HepG2 (cell line): ENCODE measurements at regions not wholly inside any gene's neighbourhood (a gene's known extent, or its start where the extent isn't known, plus 50 kb on each side); places are given as distances from the start of the nearest gene placed in this dataset.

ENCODE experiments used
- ATAC-seq: fragments of 200-7000 bp; cut with Tn5 transposase; 3 replicates; pipeline ENCODE4 v1.9.1; 2020; ENCODE audit warnings: mild to moderate bottlenecking, moderate library complexity
- BruUV-seq: library from RNA; stranded (reverse); fragments of 400-500 nt; replicated peaks from 2 replicates; lab custom pipeline; 2021; lab: Mats Ljungman, UMichigan
- CTCF ChIA-PET: fragments of 300-600 bp; formaldehyde crosslinking; extraction: SDS; loops from one replicate; lab custom pipeline; 2021; ENCODE audit warnings: low total read pairs, inconsistent platforms, low intra/inter-chr PET ratio; lab: Yijun Ruan, JAX
- POLR2A ChIA-PET: fragments of 350-600 bp; sonication (Branson Sonifier 250); formaldehyde crosslinking; loops from one replicate; lab custom pipeline; 2020; ENCODE audit warnings: antibody characterized with exemption, inconsistent platforms; lab: Yijun Ruan, JAX
- DNase-seq: peaks from one replicate; pipeline ENCODE4 v3.0.0-alpha.2; 2015; ENCODE audit warnings: low spot score
- FAIRE-seq: peaks from 3 replicates; lab custom pipeline; 2011; peaks lifted over from hg19 to GRCh38; lab: Jason Lieb, UNC
- H2AFZ ChIP-seq: one replicate; pipeline ENCODE4 v1.6.1; 2011; ENCODE audit warnings: low read length, inconsistent platforms
- H3K27ac ChIP-seq: fragments of 300-600 bp; 3 replicates; pipeline ENCODE4 v1.8.0; 2011; ENCODE audit warnings: mixed run types, mild to moderate bottlenecking, mixed read lengths, low read length, inconsistent platforms; ENCODE audit not compliant: insufficient read depth; ENCODE audit errors: extremely low read length
- H3K27me3 ChIP-seq, 2 experiments: fragments of 200-600 bp in 1 of 2; 2 replicates in 1 of 2; 3 replicates in 1 of 2; pipeline versions ENCODE4 v1.6.0 to v1.8.0; 2011; ENCODE audit warnings: low read length in 2 of 2, mild to moderate bottlenecking in 2 of 2, moderate library complexity in 2 of 2, inconsistent platforms in 1 of 2; ENCODE audit not compliant: insufficient read depth in 2 of 2, control insufficient read depth in 1 of 2
- H3K36me3 ChIP-seq, 2 experiments: fragments of 200-600 bp in 1 of 2; replicated peaks in 1 of 2; 2 replicates in 1 of 2; 3 replicates in 1 of 2; pipeline versions ENCODE4 v1.5.1 to v1.8.0; 2011; ENCODE audit warnings: low read length in 2 of 2, inconsistent platforms in 1 of 2; ENCODE audit not compliant: insufficient read depth in 2 of 2, control insufficient read depth in 1 of 2
- H3K4me1 ChIP-seq: 2 replicates; pipeline ENCODE4 v1.5.1; 2012; ENCODE audit warnings: low read length, inconsistent platforms; ENCODE audit not compliant: insufficient read depth
- H3K4me2 ChIP-seq: 2 replicates; pipeline ENCODE4 v1.6.0; 2011; ENCODE audit warnings: low read depth, low read length, inconsistent platforms
- H3K4me3 ChIP-seq, 3 experiments: fragments of 200-600 bp in 1 of 3; sonication (generic), shearing (Covaris generic) in 1 of 3; replicated peaks in 1 of 3; 2 replicates each; pipeline ENCODE4 v1.5.1; 2011 to 2016; ENCODE audit warnings: low read length in 3 of 3, inconsistent platforms in 2 of 3, low read depth in 2 of 3, mild to moderate bottlenecking in 2 of 3, control low read depth in 1 of 3, mixed read lengths in 1 of 3; ENCODE audit not compliant: insufficient read depth in 1 of 3
- H3K79me2 ChIP-seq: one replicate; pipeline ENCODE4 v1.6.1; 2011; ENCODE audit warnings: low read length, inconsistent platforms; ENCODE audit not compliant: insufficient read depth
- H3K9ac ChIP-seq: 2 replicates; pipeline ENCODE4 v1.6.0; 2011; ENCODE audit warnings: mild to moderate bottlenecking, low read depth, low read length, inconsistent platforms; ENCODE audit not compliant: insufficient read depth
- H3K9me3 ChIP-seq: 2 replicates; pipeline ENCODE4 v1.5.1; 2012; ENCODE audit warnings: mild to moderate bottlenecking, low read length
- H4K20me1 ChIP-seq: 2 replicates; pipeline ENCODE4 v1.6.0; 2011; ENCODE audit warnings: inconsistent platforms, mild to moderate bottlenecking, low read length, moderate library complexity; ENCODE audit not compliant: insufficient read depth
- NFKBIZ ChIP-seq: IDR thresholded peaks from 2 replicates; pipeline ENCODE4 v1.6.1; 2018; ENCODE audit warnings: missing genetic modification reagents, missing compliant biosample characterization
- PBX3 ChIP-seq: sonication (generic); formaldehyde crosslinking; IDR thresholded peaks from 2 replicates; pipeline ENCODE4 v1.8.1; 2023; ENCODE audit warnings: missing genetic modification reagents, inconsistent platforms, borderline replicate concordance
- PHB2 ChIP-seq: fragments of 450-650 bp; IDR thresholded peaks from 2 replicates; pipeline ENCODE4 v1.6.1; 2018; ENCODE audit not compliant: partially characterized antibody
- PLSCR1 ChIP-seq: sonication (generic); formaldehyde crosslinking; IDR thresholded peaks from 2 replicates; pipeline ENCODE4 v1.5.0; 2020; ENCODE audit warnings: missing genetic modification reagents, mild to moderate bottlenecking, borderline replicate concordance
- RBAK ChIP-seq: sonication (generic); formaldehyde crosslinking; IDR thresholded peaks from 2 replicates; pipeline ENCODE4 v1.5.1; 2020; ENCODE audit warnings: mild to moderate bottlenecking, missing genetic modification reagents
- SIN3A ChIP-seq: IDR thresholded peaks from 2 replicates; pipeline ENCODE4 v1.6.1; 2011; ENCODE audit warnings: low read depth, mild to moderate bottlenecking, control low read depth, low read length, borderline replicate concordance
- SNRNP70 ChIP-seq: fragments of 200-400 bp; formaldehyde crosslinking; IDR thresholded peaks from 2 replicates; pipeline ENCODE4 v1.6.1; 2017; ENCODE audit warnings: mild to moderate bottlenecking, low read depth, low read length, moderate library complexity
- SP2 ChIP-seq: sonication (generic); formaldehyde crosslinking; IDR thresholded peaks from 2 replicates; pipeline ENCODE4 v1.5.1; 2020; ENCODE audit warnings: mild to moderate bottlenecking, missing genetic modification reagents
- ZNF501 ChIP-seq: sonication (generic); formaldehyde crosslinking; IDR thresholded peaks from 2 replicates; pipeline ENCODE4 v1.5.1; 2020; ENCODE audit warnings: mild to moderate bottlenecking, moderate library complexity, missing genetic modification reagents
- ZNF503 ChIP-seq: sonication (generic); formaldehyde crosslinking; IDR thresholded peaks from 2 replicates; pipeline ENCODE4 v1.4.0; 2020; ENCODE audit warnings: missing genetic modification reagents
- ZNF580 ChIP-seq: IDR thresholded peaks from 2 replicates; pipeline ENCODE4 v1.6.1; 2016; ENCODE audit warnings: low read depth, borderline replicate concordance
- ZNF713 ChIP-seq: sonication (generic); formaldehyde crosslinking; IDR thresholded peaks from 2 replicates; pipeline ENCODE4 v1.4.0; 2020; ENCODE audit warnings: mild to moderate bottlenecking, missing genetic modification reagents
- ZNF747 ChIP-seq: sonication (generic); formaldehyde crosslinking; IDR thresholded peaks from 2 replicates; pipeline ENCODE4 v1.8.1; 2023; ENCODE audit warnings: missing genetic modification reagents, mild to moderate bottlenecking, borderline replicate concordance
- in situ Hi-C: cut with HindIII; loops from 2 replicates; pipeline ENCODE4 v1.10.0; 2017; ENCODE audit warnings: low pct_unique_long_range_greater_than_20kb; ENCODE audit not compliant: extremely low pct_ligation_motif_present
- intact Hi-C: fragments of 100-400 bp; cut with micrococcal nuclease; formaldehyde crosslinking; loops from one replicate; pipeline ENCODE4 v1.10.0; 2022; ENCODE audit not compliant: unreplicated experiment

GRCh38 chr6:140217283-140217682 is 842.8 kb upstream of the CITED2 start:
- no peak for DNase-seq
- H2AFZ ChIP-seq, result no peak overlapping the region
- H3K9ac ChIP-seq, result no peak overlapping the region
- no peak overlapping the region for H3K4me2 ChIP-seq
- in situ Hi-C loops (no loop called here), intact Hi-C loops (no loop called here)
- no peaks in the 10 kb centered on the region for H3K36me3 ChIP-seq
- H3K27ac ChIP-seq, result no peak overlapping the region
- no peaks in the 10 kb centered on the region for H3K27me3 ChIP-seq
- POLR2A ChIA-PET, result no interaction called here
- no peak overlapping the region for H3K4me3 ChIP-seq
- no peak for FAIRE-seq
- BruUV-seq, result no TSS peak
- no peaks in the 10 kb centered on the region for H3K4me1 ChIP-seq
- CTCF ChIA-PET, result no interaction called here
- H3K79me2 ChIP-seq, result no peaks in the 10 kb centered on the region
- ATAC-seq, result no peak
- peaks cover 82% of the 10 kb centered on the region for H3K9me3 ChIP-seq
- no peak for TF ChIP-seq SIN3A
- TF ChIP-seq ZNF747 (CRISPR knock-in tag), result no peak
- no peak for TF ChIP-seq ZNF501 (CRISPR knock-in tag)
- TF ChIP-seq SP2 (CRISPR knock-in tag), result no peak
- TF ChIP-seq SNRNP70, result no peak
- no peak for TF ChIP-seq PHB2
- no peak for TF ChIP-seq ZNF503 (CRISPR knock-in tag)
- no peak for TF ChIP-seq PLSCR1
- no peak for TF ChIP-seq NFKBIZ (CRISPR knock-in tag)
- no peak for TF ChIP-seq RBAK (CRISPR knock-in tag)
- TF ChIP-seq PBX3 (CRISPR knock-in tag), result no peak
- no peak for TF ChIP-seq ZNF580
- TF ChIP-seq ZNF713 (CRISPR knock-in tag), result no peak
- H4K20me1 ChIP-seq, result no peaks in the 10 kb centered on the region
